DND-41 (cell line): ENCODE measurements at regions not wholly inside any gene's neighbourhood (a gene's known extent, or its start where the extent isn't known, plus 50 kb on each side); places are given as distances from the start of the nearest gene placed in this dataset.

Experiments
- ATAC-seq: fragments of 200-7000 bp; cut with Tn5 transposase; 3 replicates; pipeline ENCODE4 v1.9.1; 2021; ENCODE audit warnings: low read depth; ENCODE audit not compliant: insufficient read depth
- DNase-seq: peaks from one replicate; pipeline ENCODE4 v3.0.0-alpha.2; 2020
- H2AFZ ChIP-seq: 2 replicates; pipeline ENCODE4 v1.6.0; 2012; ENCODE audit warnings: low read depth, low read length
- H3K27ac ChIP-seq: 2 replicates; pipeline ENCODE4 v1.5.1; 2012; ENCODE audit warnings: low read length, inconsistent platforms
- H3K27me3 ChIP-seq: fragments of 200-600 bp; sonication (generic); 2 replicates; pipeline ENCODE4 v1.6.0; 2012; ENCODE audit warnings: low read length, mild to moderate bottlenecking, inconsistent platforms; ENCODE audit not compliant: insufficient read depth, poor library complexity
- H3K36me3 ChIP-seq: 2 replicates; pipeline ENCODE4 v1.5.1; 2012; ENCODE audit warnings: low read length, inconsistent platforms; ENCODE audit not compliant: insufficient read depth
- H3K4me1 ChIP-seq: 2 replicates; pipeline ENCODE4 v1.5.1; 2012; ENCODE audit warnings: mild to moderate bottlenecking, low read length; ENCODE audit not compliant: insufficient read depth
- H3K4me2 ChIP-seq: 2 replicates; pipeline ENCODE4 v1.6.0; 2012; ENCODE audit warnings: mild to moderate bottlenecking, moderate library complexity, low read length, inconsistent platforms; ENCODE audit not compliant: insufficient read depth
- H3K4me3 ChIP-seq, 2 experiments: fragments of 200-600 bp in 1 of 2; shearing (Covaris generic) in 1 of 2; 2 replicates each; pipeline ENCODE4 v1.5.1; 2012 to 2016; ENCODE audit warnings: inconsistent platforms in 2 of 2, low read length in 2 of 2, mild to moderate bottlenecking in 2 of 2, low read depth in 1 of 2, moderate library complexity in 1 of 2
- H3K79me2 ChIP-seq: 2 replicates; pipeline ENCODE4 v1.6.0; 2012; ENCODE audit warnings: low read length, inconsistent platforms; ENCODE audit not compliant: insufficient read depth
- H3K9ac ChIP-seq: 2 replicates; pipeline ENCODE4 v1.6.0; 2012; ENCODE audit warnings: low read depth, mild to moderate bottlenecking, inconsistent platforms, low read length, moderate library complexity
- H3K9me3 ChIP-seq: 2 replicates; pipeline ENCODE4 v1.5.1; 2012; ENCODE audit warnings: low read length, moderate library complexity, mild to moderate bottlenecking, inconsistent platforms; ENCODE audit not compliant: insufficient read depth, severe bottlenecking
- H4K20me1 ChIP-seq: 2 replicates; pipeline ENCODE4 v1.6.0; 2012; ENCODE audit warnings: low read length; ENCODE audit not compliant: insufficient read depth
- EZH2 ChIP-seq: IDR thresholded peaks from 3 replicates; pipeline ENCODE4 v1.6.1; 2012; ENCODE audit warnings: borderline replicate concordance, low read depth, mild to moderate bottlenecking, moderate library complexity, low read length, inconsistent platforms; ENCODE audit not compliant: severe bottlenecking
- TF ChIP-seq, protein P1 (sequence below): IDR thresholded peaks from 2 replicates; pipeline ENCODE4 v1.5.1; 2012; ENCODE audit warnings: borderline replicate concordance, low read length, moderate library complexity, mild to moderate bottlenecking; ENCODE audit not compliant: poor library complexity, severe bottlenecking; ENCODE audit errors: extremely low read depth

DNA sequence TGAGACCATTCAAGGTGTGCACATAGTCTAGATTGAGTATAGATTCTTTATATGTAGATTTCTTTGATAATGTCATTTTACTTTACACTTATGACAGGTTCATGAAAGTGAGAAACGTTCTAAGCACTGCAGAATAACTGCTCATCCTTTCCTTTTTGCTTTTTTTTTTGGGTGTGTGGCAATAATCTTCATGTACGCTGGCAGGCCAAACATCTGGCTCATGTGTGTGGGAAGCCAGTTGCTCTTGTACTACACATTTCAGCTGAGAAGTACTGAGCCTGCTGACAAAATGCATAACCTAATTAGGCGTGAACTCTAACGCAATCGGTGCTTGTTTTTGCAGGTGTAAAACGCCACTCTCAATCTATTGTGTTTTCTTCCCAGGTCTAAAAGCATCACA, 350.8 kb upstream of the KAZN start:
- Histone ChIP-seq H4K20me1 (no peaks in the 10 kb centered on the region), H3K4me2 (no peak overlapping the region), H3K36me3 (no peaks in the 10 kb centered on the region), H3K27me3 (no peaks in the 10 kb centered on the region), H3K4me3 (no peak overlapping the region), H3K9me3 (no peaks in the 10 kb centered on the region), H3K9ac (no peak overlapping the region), H3K79me2 (no peaks in the 10 kb centered on the region), H3K27ac (no peak overlapping the region), H3K4me1 (peaks cover 6% of the 10 kb centered on the region), H2AFZ (no peak overlapping the region)
- DNase-seq: no peak
- TF ChIP-seq, protein P1, sequence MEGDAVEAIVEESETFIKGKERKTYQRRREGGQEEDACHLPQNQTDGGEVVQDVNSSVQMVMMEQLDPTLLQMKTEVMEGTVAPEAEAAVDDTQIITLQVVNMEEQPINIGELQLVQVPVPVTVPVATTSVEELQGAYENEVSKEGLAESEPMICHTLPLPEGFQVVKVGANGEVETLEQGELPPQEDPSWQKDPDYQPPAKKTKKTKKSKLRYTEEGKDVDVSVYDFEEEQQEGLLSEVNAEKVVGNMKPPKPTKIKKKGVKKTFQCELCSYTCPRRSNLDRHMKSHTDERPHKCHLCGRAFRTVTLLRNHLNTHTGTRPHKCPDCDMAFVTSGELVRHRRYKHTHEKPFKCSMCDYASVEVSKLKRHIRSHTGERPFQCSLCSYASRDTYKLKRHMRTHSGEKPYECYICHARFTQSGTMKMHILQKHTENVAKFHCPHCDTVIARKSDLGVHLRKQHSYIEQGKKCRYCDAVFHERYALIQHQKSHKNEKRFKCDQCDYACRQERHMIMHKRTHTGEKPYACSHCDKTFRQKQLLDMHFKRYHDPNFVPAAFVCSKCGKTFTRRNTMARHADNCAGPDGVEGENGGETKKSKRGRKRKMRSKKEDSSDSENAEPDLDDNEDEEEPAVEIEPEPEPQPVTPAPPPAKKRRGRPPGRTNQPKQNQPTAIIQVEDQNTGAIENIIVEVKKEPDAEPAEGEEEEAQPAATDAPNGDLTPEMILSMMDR: no peak
- no peak for TF ChIP-seq EZH2
- no peak for ATAC-seq

DNA sequence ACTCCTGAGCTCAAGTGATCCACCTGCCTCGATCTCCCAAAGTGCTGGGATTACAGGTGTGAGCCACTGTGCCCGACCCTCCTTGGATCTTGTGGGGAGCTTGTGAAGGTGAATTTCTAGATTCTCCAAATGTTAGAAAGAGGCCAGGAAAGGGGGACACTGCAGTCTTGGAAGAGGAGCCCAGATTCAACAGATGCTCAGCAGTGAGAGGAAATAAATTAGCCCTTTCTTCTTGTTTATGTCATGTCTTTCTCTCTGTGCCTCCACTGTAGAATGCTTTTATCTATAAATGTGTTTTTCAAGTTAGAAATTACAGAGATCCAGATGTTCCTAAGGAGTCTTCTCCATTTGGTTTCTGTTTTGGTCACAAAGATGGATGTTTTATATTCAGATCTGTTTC, 346.6 kb upstream of the KAZN start:
- Histone ChIP-seq H4K20me1 (no peaks in the 10 kb centered on the region), H3K4me1 (peaks cover 11% of the 10 kb centered on the region; the same call in 1 of the 2 replicates), H3K27ac (no peak overlapping the region), H3K36me3 (no peaks in the 10 kb centered on the region), H3K9ac (no peak overlapping the region), H3K79me2 (no peaks in the 10 kb centered on the region), H3K9me3 (no peaks in the 10 kb centered on the region), H2AFZ (no peak overlapping the region), H3K4me2 (no peak overlapping the region), H3K27me3 (no peaks in the 10 kb centered on the region), H3K4me3 (no peak overlapping the region)
- no peak for DNase-seq
- no peak for ATAC-seq
- no peak for TF ChIP-seq EZH2
- TF ChIP-seq, protein P1: no peak

DNA sequence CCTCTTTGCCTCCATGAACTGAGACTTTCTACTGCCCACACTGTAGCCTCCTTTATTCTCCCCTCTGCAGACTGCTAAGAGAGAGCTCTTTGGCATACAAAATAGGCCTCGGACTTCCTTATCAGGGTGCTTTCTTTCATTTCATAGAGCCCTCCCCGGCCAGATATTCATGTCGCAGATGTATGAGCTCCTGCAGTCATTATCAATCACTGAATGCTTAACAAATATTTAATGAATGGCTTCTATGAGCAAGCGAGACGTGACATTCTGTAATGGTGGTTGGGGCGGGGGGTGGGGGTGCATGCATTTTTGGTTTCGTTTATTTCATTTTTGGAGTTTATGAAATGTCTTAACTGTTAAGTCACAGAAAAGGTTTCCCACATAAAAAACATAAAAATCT, 344.8 kb upstream of the KAZN start:
- Histone ChIP-seq H3K9me3 (no peaks in the 10 kb centered on the region), H3K4me3 (no peak overlapping the region), H3K9ac (no peak overlapping the region), H3K4me1 (peaks cover 11% of the 10 kb centered on the region; the same call in 1 of the 2 replicates), H3K4me2 (no peak overlapping the region), H3K36me3 (no peaks in the 10 kb centered on the region), H3K27me3 (no peaks in the 10 kb centered on the region), H3K27ac (no peak overlapping the region), H2AFZ (no peak overlapping the region), H3K79me2 (no peaks in the 10 kb centered on the region), H4K20me1 (no peaks in the 10 kb centered on the region)
- ATAC-seq: no peak
- TF ChIP-seq, protein P1: no peak
- no peak for TF ChIP-seq EZH2
- DNase-seq: no peak

DNA sequence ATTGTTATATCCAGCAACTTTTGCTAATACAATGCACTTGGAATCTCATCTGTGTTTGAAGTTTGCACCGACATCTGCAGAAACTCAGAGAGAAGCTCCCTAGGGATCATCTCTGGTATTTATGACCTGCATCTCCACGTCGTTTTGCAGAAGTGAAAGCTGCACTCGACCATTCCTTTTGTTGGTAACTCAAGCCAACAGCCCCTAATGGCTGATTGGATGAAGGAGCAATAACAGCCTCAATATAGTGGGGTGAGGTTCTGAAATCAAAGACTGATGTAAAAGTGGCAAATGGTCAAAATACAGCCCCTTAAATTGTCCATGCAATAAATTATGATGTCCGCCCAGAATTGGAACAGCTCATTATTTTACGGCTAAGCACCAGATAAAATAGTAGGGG, 344.2 kb upstream of the KAZN start:
- no peak for DNase-seq

More for the DNA sequence above, 344.2 kb upstream of the KAZN start:
- H3K4me1 ChIP-seq: peaks cover 11% of the 10 kb centered on the region; the same call in 1 of the 2 replicates
- no peaks in the 10 kb centered on the region for H4K20me1 ChIP-seq
- no peak overlapping the region for H2AFZ ChIP-seq
- ATAC-seq: no peak
- TF ChIP-seq EZH2: no peak
- TF ChIP-seq, protein P1: no peak
- no peak overlapping the region for H3K27ac ChIP-seq
- H3K36me3 ChIP-seq: no peaks in the 10 kb centered on the region
- no peak overlapping the region for H3K9ac ChIP-seq
- no peaks in the 10 kb centered on the region for H3K79me2 ChIP-seq
- no peaks in the 10 kb centered on the region for H3K27me3 ChIP-seq
- H3K4me3 ChIP-seq: no peak overlapping the region
- H3K4me2 ChIP-seq: no peak overlapping the region
- no peaks in the 10 kb centered on the region for H3K9me3 ChIP-seq
